ENCODE measurements at regions not wholly inside any gene's neighbourhood (a gene's known extent, or its start where the extent isn't known, plus 50 kb on each side); places are given as distances from the start of the nearest gene placed in this dataset.

DNA sequence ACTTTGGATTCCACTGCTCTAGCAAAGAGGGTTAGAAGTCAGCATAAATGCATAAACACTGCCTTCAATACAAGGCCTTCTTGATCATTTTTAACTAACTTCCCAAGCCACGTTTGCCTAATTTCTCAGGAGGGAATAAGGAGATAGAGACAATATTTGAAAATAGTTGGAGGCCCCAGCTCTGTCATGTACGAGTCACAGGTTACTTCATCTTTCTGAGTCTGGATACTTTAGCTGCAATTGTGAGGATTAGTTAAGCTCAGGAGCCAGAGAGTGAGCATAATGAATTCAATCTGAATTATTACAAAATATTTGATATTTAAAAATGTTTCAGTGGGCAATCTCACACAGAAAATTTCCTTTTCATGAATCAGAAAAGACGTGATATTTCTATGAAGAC is 298.9 kb downstream of the SHOX2 start:
- DNase-seq (ENCODE audit: low read depth), result no peak

- DNase-seq (ENCODE audit: low read depth), result no peak
Measured at GRCh38 chr3:157805538-157805937, 300.7 kb downstream of the SHOX2 start.

DNA sequence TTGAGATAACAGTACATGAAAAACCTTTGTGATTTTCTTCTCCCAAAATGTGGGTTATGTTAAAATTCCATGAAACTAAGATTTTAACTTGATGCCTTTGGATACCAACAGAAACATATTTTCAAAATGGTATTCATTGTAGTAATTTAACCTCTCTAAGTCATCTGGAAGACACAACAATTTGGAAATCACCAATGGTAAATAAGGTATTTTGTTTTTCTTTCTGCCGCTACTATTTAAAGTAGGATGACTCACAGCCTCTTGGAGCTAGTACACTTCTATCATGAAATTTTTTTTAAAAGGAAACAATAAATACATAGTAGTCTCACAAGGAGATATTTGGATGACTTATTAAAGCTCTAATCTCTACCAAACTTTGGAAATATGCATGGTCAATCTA is 291.6 kb upstream of the VEPH1 start:
- no peak for DNase-seq (ENCODE audit: low read depth)

- no peak for DNase-seq (ENCODE audit: low read depth)
Measured at GRCh38 chr3:157793745-157794144, 290.5 kb upstream of the VEPH1 start.

DNA sequence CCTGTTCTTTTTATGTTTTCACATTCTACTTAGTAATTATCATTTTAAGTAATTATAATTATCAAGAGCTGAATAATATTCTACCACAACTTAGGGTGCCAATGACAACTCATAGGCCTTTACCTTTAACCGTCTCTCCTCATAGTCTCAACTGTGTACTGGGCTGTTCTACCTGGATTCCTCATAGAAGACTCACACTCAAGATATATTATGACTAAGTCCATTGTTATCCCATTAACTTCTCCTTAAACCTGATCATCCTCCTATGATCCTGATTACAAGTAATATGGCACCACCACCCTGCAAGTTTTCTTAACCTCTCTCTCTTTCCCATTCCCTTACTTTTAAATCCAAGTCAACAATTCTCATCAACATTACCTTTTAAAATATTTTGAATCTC is 285.9 kb upstream of the VEPH1 start:
- no peak for DNase-seq (ENCODE audit: low read depth)

GRCh38 chr3:157786618-157787017 is 283.4 kb upstream of the VEPH1 start:
- no peak for DNase-seq (ENCODE audit: low read depth)

GRCh38 chr3:157786211-157786610 is 283.0 kb upstream of the VEPH1 start:
- DNase-seq (ENCODE audit: low read depth), result no peak

GRCh38 chr3:157785102-157785826 is 282.0 kb upstream of the VEPH1 start:
- no peak for DNase-seq (ENCODE audit: low read depth)

GRCh38 chr3:157782236-157782635 is 279.0 kb upstream of the VEPH1 start:
- DNase-seq (ENCODE audit: low read depth), result no peak

GRCh38 chr3:157776861-157777260 is 273.6 kb upstream of the VEPH1 start:
- DNase-seq (ENCODE audit: low read depth), result no peak

DNA sequence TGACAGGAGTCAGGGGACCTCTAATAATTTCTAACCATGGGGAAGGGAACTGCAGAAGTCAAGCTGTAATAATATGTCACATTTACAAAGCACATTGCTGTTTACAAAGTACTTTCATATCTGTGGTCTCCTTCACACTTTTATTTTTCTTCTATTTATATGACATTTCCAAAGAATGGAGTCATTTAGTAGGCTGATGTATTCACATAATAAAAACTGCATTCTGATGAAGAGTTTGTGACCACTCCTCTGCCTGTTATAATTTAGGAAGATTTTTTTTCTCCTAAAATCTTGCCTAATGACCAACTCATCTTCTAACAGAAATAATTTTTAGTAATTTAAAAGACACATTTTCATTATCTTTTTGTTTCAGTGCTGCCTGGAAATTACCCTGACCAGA is 272.2 kb upstream of the VEPH1 start:
- DNase-seq (ENCODE audit: low read depth), result no peak

DNA sequence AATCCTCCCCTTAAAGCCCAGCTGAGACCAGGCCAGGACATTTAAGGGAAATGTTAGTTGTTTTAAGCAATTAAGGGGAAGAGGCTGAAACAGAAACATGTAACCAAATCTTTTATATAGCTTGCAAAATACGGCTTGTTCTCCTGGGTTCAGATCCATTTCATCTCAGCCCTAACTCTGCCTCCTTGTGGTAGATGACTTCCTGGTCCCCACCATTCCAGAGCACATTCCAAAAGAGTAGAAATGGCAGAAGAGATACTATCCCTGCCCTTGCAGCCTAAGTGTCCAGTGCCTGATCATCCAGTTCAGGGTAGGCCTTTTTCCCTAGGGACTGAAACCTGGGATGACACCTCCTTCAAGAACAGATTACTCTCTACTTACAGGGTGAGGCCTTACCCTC is 266.2 kb upstream of the VEPH1 start:
- DNase-seq (ENCODE audit: low read depth), result no peak

DNA sequence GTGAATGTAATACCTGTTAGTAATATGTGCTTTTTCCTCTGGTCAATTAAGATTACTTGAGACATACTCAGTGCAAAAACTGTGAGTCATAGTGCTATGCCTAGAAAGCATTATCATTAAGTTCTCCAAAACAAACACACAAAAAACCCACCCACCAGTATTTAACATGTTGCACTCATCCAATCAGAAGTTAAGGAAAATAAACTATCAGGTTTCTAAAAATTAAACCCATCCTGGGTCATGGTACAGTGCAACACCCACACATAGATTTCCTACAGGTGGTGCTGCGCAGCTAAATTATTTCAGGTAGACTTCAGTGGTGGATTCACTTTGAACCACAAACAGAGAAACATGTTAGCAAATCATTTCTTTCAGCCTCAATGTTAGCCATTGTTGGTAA is 264.4 kb upstream of the VEPH1 start:
- DNase-seq (ENCODE audit: low read depth), result no peak

DNA sequence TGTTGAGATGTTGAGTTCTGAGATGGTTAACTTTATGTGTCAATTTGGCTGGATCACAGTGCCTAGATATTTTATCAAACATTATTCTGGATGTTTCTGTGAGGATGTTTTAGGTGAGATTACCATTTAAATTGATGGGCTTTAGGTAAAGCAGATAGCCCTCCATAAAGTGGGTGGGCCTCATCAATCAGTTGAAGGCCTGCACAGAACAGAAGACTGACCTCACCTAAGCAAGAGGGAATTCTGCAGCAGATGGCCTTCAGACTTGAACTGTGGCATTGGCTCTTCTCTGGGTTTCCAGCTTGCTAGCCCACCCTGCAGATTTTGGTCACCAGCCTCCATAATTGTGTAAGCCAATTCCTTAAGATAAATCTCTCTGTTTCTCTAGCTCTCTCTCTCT is 260.4 kb upstream of the VEPH1 start:
- DNase-seq (ENCODE audit: low read depth), result no peak

DNA sequence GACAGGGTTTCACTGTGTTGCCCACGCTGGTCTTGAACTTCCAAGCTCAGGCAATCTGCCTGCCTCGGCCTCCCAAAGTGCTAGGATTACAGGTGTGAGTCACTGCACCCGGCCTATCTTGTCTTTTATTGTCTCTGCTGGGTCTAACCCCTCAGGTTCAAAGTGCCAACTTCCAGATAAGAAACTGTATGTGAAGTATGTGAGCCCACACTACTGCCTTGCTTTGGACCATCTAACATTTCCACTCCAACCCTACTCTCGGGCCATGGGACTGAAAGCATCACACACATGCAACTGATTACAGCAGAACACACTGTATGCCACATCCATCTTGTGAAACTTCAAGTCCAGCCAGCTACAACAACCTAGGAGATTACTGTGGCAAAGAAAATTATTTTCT is 256.1 kb upstream of the VEPH1 start:
- DNase-seq (ENCODE audit: low read depth), result no peak

DNA sequence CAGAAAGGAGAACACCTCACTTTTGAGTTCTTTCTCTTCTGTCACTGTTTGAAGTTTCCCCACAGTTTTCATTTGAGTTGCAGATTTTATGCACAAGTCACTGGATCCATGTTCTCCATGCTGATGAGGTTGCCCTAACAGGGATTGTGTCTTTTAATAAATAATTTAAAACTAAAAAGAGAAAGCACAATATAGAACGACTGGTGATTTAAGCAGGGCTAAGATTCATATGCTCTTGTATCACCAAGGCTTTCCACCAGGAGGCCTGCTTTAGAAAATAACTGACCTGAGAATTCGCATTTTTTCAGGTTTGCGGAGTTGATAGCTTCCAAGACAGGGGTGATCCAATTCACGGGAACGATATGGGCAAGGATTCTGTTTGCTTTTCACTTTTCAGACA is 252.0 kb upstream of the VEPH1 start:
- DNase-seq (ENCODE audit: low read depth), result no peak

DNA sequence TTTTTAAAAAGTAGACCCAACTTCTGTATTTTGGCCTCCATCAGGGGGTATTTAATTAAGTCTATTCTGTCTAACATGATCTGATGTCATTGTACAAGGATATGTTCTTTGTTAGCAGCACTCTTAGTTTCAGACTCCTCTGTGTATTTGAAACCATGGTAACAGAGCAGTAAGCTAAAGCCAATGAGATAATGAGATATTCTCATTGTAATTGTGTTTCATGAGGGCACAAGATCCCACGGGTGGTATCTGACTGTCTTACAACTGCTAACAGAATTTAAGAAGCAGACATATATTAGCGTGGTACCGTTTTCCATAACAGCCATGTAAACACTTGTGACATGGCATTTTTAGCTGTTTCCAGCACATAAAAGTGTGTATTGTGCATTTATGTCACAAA is 251.2 kb upstream of the VEPH1 start:
- no peak for DNase-seq (ENCODE audit: low read depth)

DNA sequence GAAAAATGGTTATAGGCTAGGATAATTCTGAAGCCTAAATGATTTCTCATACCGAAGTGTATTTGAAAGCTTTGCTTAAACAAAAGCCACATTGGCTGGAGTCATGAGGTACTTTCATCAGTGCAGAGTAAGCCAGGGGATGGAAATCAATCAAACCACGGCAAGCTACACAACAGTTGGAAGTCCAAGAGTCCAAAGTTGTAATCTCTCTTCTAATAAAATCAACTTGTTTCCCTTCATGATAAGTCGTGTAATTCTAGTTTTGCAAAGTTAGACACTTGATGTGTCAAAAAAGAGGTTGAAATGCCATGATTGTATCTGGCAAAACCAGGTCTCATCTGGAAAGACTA is 250.5 kb upstream of the VEPH1 start:
- no peak for DNase-seq (ENCODE audit: low read depth)

DNA sequence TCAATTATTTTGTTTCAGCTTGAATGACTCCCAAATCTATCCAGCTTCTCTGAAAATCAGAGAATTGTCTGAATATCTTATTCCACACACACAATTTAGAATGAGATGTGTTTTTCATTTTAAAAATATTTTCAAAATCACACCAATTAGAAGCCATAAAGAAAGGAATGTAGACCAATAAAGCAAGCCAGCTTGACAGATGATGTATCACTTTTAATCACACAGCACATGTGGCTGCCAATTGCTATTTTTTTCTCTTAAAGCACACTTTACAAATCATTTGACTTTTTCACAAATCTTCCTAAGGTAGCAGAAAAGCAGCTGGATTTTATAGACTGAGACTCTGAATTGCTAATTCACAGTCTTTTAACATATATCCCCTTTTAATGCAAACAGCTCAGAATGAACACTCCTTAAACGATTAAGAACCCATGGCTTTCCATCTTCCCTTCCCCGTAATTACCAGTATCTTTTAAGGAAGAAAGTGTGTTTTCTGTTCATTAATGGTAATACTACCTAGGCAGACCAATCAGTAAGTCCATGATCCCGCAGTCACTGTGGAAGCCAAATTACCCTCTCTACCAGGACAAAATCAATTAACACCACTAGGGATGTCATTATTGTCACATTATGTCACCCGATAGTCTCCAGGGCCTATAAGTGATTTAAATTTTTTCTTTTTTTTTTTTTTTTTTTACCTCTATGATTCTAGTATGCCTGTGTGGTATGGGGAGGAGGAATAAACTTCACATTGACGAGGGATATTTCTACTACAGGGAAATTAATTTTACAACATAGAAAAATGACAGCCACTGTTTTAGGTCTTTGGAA is 250.0 kb upstream of the VEPH1 start:
- DNase-seq (ENCODE audit: low read depth), result no peak

DNA sequence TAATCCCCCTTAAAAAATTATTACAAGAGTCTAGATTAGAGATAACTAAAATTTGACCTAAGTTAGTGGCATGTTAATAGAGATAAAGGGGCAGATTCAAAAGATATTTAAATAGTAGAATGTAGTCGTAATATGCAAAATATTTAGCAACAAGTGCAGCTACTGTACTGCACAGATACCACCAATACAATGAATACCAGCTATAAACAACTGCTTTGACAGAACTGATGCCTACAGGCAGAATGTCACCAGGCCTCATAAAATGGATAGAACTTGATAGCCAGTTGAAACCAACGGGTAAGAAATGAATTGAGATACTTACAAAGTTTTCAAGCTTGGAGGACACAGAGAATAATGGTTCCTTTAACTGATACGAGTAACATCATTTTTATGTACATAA is 249.3 kb upstream of the VEPH1 start:
- no peak for DNase-seq (ENCODE audit: low read depth)

DNA sequence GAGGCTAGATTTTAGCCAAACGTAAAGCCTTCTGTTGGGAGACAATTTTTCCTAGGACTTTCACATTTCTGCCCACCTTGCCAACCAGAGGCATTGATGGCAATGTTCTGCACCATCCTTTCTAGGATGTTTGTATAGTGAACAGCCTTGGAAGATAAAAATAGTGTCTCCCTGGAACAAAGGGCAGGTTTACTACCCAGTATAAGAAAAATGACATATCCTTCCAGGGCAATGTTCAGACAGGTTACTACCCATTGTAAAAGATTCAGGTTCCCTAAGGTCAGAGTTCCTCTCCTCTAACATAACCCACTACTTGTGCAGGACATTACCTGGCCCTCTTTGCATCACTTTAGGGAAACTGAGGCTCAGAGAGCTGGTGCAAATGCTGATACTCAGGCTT is 248.2 kb upstream of the VEPH1 start:
- no peak for DNase-seq (ENCODE audit: low read depth)

GRCh38 chr3:157746391-157746790 is 243.2 kb upstream of the VEPH1 start:
- DNase-seq (ENCODE audit: low read depth), result no peak

GRCh38 chr3:157741607-157742006 is 238.4 kb upstream of the VEPH1 start:
- DNase-seq (ENCODE audit: low read depth), result no peak

DNA sequence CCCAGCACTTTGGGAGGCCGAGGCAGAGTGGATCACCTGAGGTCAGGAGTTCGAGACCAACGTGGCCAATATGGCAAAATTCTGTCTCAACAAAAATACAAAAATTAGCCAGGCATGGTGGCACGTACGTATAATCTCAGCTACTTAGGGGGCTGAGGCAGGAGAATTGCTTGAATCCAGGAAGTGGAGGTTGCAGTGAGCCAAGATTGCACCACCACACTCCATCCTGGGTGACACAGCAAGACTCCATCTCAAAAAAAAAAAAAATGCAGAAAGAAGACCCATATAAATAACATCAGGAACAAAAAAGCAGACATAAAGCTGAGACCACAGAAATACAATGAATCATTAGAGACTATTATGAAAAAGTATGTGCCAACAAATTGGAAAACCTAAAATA is 235.2 kb upstream of the VEPH1 start:
- DNase-seq (ENCODE audit: low read depth), result no peak
